ENCODE measurements at regions not wholly inside any gene's neighbourhood (a gene's known extent, or its start where the extent isn't known, plus 50 kb on each side); places are given as distances from the start of the nearest gene placed in this dataset.

DNA sequence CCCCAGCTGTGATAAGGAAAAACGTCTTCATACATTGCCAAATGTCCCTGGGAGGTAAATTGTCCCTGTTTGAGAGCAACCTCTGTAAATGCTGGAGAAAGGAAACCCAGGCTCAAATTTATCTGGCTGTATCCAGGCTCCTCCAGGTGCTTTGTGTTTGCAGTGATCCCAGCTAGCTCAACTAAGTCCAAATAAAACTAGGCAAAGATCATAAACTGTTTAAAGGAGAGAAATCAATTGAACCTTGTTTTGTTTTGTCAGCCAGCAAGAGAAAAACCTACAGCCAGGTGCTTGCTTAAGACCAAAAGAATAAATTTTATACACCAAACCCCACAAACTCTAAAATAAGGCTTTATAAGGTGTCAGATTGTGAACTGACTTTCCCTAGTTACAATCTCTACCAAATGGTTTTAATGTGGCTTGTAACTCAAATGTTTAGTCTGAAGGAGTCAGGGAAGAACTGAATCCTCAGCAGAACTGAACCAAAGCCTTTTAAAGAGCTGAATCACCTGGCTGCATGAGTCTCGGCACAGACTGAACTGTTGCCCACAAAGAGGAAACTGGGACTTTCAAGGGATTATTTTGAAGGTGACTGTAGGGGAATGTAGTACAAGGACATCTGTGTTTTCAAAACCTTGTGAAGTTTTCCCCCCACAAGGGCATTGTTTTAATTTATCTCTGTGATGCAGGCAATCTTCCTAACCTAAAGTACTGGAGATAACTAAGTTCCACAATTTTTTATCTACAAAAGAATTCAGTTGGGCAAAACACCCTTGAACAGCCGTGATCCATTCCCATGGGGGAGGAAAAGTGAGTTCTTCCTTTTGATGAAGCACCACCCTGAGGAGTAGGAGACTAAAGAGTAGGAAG lies 201.7 kb upstream of the TARS1 start:
- TF ChIP-seq EZH2 (IDR thresholded peaks at IDR 0.05; ENCODE audit: low read depth, unreplicated experiment) (no peak), STAT1 (IDR thresholded peaks at IDR 0.05; ENCODE audit: unreplicated experiment) (no peak), EZH2phosphoT487 (IDR thresholded peaks at IDR 0.05; ENCODE audit: unreplicated experiment) (no peak), NANOG (IDR thresholded peaks at IDR 0.05; ENCODE audit: borderline replicate concordance) (no peak), ZNF114 (CRISPR knock-in tag; IDR thresholded peaks at IDR 0.05) (no peak), CREB1 (CRISPR knock-in tag; IDR thresholded peaks at IDR 0.05; ENCODE audit: low read depth) (no peak), ZNF331 (CRISPR knock-in tag; IDR thresholded peaks at IDR 0.05; ENCODE audit: low read depth) (no peak)
- TF ChIP-seq, protein P1, sequence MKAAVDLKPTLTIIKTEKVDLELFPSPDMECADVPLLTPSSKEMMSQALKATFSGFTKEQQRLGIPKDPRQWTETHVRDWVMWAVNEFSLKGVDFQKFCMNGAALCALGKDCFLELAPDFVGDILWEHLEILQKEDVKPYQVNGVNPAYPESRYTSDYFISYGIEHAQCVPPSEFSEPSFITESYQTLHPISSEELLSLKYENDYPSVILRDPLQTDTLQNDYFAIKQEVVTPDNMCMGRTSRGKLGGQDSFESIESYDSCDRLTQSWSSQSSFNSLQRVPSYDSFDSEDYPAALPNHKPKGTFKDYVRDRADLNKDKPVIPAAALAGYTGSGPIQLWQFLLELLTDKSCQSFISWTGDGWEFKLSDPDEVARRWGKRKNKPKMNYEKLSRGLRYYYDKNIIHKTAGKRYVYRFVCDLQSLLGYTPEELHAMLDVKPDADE (IDR thresholded peaks at IDR 0.05) = no peak
- TF ChIP-seq, protein P2, sequence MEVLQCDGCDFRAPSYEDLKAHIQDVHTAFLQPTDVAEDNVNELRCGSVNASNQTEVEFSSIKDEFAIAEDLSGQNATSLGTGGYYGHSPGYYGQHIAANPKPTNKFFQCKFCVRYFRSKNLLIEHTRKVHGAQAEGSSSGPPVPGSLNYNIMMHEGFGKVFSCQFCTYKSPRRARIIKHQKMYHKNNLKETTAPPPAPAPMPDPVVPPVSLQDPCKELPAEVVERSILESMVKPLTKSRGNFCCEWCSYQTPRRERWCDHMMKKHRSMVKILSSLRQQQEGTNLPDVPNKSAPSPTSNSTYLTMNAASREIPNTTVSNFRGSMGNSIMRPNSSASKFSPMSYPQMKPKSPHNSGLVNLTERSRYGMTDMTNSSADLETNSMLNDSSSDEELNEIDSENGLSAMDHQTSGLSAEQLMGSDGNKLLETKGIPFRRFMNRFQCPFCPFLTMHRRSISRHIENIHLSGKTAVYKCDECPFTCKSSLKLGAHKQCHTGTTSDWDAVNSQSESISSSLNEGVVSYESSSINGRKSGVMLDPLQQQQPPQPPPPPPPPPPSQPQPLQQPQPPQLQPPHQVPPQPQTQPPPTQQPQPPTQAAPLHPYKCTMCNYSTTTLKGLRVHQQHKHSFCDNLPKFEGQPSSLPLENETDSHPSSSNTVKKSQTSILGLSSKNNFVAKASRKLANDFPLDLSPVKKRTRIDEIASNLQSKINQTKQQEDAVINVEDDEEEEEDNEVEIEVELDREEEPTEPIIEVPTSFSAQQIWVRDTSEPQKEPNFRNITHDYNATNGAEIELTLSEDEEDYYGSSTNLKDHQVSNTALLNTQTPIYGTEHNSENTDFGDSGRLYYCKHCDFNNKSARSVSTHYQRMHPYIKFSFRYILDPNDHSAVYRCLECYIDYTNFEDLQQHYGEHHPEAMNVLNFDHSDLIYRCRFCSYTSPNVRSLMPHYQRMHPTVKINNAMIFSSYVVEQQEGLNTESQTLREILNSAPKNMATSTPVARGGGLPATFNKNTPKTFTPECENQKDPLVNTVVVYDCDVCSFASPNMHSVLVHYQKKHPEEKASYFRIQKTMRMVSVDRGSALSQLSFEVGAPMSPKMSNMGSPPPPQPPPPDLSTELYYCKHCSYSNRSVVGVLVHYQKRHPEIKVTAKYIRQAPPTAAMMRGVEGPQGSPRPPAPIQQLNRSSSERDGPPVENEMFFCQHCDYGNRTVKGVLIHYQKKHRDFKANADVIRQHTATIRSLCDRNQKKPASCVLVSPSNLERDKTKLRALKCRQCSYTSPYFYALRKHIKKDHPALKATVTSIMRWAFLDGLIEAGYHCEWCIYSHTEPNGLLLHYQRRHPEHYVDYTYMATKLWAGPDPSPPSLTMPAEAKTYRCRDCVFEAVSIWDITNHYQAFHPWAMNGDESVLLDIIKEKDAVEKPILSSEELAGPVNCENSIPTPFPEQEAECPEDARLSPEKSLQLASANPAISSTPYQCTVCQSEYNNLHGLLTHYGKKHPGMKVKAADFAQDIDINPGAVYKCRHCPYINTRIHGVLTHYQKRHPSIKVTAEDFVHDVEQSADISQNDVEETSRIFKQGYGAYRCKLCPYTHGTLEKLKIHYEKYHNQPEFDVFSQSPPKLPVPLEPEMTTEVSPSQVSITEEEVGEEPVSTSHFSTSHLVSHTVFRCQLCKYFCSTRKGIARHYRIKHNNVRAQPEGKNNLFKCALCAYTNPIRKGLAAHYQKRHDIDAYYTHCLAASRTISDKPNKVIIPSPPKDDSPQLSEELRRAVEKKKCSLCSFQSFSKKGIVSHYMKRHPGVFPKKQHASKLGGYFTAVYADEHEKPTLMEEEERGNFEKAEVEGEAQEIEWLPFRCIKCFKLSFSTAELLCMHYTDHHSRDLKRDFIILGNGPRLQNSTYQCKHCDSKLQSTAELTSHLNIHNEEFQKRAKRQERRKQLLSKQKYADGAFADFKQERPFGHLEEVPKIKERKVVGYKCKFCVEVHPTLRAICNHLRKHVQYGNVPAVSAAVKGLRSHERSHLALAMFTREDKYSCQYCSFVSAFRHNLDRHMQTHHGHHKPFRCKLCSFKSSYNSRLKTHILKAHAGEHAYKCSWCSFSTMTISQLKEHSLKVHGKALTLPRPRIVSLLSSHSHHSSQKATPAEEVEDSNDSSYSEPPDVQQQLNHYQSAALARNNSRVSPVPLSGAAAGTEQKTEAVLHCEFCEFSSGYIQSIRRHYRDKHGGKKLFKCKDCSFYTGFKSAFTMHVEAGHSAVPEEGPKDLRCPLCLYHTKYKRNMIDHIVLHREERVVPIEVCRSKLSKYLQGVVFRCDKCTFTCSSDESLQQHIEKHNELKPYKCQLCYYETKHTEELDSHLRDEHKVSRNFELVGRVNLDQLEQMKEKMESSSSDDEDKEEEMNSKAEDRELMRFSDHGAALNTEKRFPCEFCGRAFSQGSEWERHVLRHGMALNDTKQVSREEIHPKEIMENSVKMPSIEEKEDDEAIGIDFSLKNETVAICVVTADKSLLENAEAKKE (CRISPR knock-in tag; IDR thresholded peaks at IDR 0.05) = no peak
- TF ChIP-seq, protein P3, sequence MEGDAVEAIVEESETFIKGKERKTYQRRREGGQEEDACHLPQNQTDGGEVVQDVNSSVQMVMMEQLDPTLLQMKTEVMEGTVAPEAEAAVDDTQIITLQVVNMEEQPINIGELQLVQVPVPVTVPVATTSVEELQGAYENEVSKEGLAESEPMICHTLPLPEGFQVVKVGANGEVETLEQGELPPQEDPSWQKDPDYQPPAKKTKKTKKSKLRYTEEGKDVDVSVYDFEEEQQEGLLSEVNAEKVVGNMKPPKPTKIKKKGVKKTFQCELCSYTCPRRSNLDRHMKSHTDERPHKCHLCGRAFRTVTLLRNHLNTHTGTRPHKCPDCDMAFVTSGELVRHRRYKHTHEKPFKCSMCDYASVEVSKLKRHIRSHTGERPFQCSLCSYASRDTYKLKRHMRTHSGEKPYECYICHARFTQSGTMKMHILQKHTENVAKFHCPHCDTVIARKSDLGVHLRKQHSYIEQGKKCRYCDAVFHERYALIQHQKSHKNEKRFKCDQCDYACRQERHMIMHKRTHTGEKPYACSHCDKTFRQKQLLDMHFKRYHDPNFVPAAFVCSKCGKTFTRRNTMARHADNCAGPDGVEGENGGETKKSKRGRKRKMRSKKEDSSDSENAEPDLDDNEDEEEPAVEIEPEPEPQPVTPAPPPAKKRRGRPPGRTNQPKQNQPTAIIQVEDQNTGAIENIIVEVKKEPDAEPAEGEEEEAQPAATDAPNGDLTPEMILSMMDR (conservative IDR thresholded peaks at IDR 0.05; ENCODE audit: low read depth in 2 of 2) = no peak
- Mint-ChIP-seq H3K4me3 (no peak overlapping the region), H3K36me3 (ENCODE audit: low read depth) (no peaks in the 10 kb centered on the region), H3K4me1 (no peaks in the 10 kb centered on the region), H3K9me3 (no peaks in the 10 kb centered on the region), H3K27ac (no peak overlapping the region), H3K27me3 (ENCODE audit: insufficient read depth, low read depth, poor library complexity) (no peaks in the 10 kb centered on the region)
- H3F3A ChIP-seq (replicated peaks; ENCODE audit: low read depth) = no peaks in the 10 kb centered on the region
- H3K4me1 ChIP-seq (ENCODE audit: insufficient read depth) = no peaks in the 10 kb centered on the region
- peaks cover 4% of the 10 kb centered on the region; the same call in 1 of the 2 replicates for H3K9me2 ChIP-seq (ENCODE audit: insufficient read depth)
- no peaks in the 10 kb centered on the region for H3K79me2 ChIP-seq (replicated peaks; ENCODE audit: insufficient read depth)
- H4K20me1 ChIP-seq (replicated peaks; ENCODE audit: insufficient read depth) = no peaks in the 10 kb centered on the region
- H2AFZ ChIP-seq = peak overlapping the region; percentile 75; the same call in 1 of the 2 replicates
- H3K27ac ChIP-seq (ENCODE audit: low read depth) = no peak overlapping the region
- no peak overlapping the region for H3K4me3 ChIP-seq
- no peaks in the 10 kb centered on the region for H3K36me3 ChIP-seq (ENCODE audit: insufficient read depth)
- DNase-seq (ENCODE audit: low spot score) = no peak
- no peak overlapping the region for H3K4me2 ChIP-seq
- ATAC-seq = no peak
- no peaks in the 10 kb centered on the region for H3K27me3 ChIP-seq (ENCODE audit: insufficient read depth)

Measured in GM23338 (cell line).